ENCODE measurements at regions not wholly inside any gene's neighbourhood (a gene's known extent, or its start where the extent isn't known, plus 50 kb on each side); places are given as distances from the start of the nearest gene placed in this dataset.

GRCh38 chr13:77383097-77383496, 56.2 kb upstream of the MYCBP2 start:
- DNase-seq = no peak
- Mint-ChIP-seq H3K36me3 (ENCODE audit: low read depth) (no peaks in the 10 kb centered on the region), H3K27ac (no peak overlapping the region), H3K4me1 (no peaks in the 10 kb centered on the region), H3K9me3 (peaks cover 3% of the 10 kb centered on the region), H3K27me3 (peaks cover 32% of the 10 kb centered on the region), H3K4me3 (no peak overlapping the region)
- intact Hi-C loops (cut with micrococcal nuclease) = no loop called here

- Mint-ChIP-seq H3K36me3 (ENCODE audit: low read depth) (no peaks in the 10 kb centered on the region), H3K4me1 (no peaks in the 10 kb centered on the region), H3K4me3 (no peak overlapping the region), H3K9me3 (no peaks in the 10 kb centered on the region), H3K27me3 (peaks cover 26% of the 10 kb centered on the region), H3K27ac (no peak overlapping the region)
- DNase-seq = no peak
- intact Hi-C loops (cut with micrococcal nuclease) = no loop called here
Measured at GRCh38 chr13:77381059-77381458, 54.2 kb upstream of the MYCBP2 start.

GRCh38 chr13:77379508-77379907, 52.6 kb upstream of the MYCBP2 start:
- Mint-ChIP-seq H3K9me3 (no peaks in the 10 kb centered on the region), H3K36me3 (ENCODE audit: low read depth) (no peaks in the 10 kb centered on the region), H3K4me1 (no peaks in the 10 kb centered on the region), H3K4me3 (no peak overlapping the region), H3K27me3 (peaks cover 22% of the 10 kb centered on the region), H3K27ac (no peak overlapping the region)
- DNase-seq = no peak
- intact Hi-C loops (cut with micrococcal nuclease) = no loop called here

GRCh38 chr13:77378662-77379061, 51.8 kb upstream of the MYCBP2 start:
- H3K36me3 Mint-ChIP-seq (ENCODE audit: low read depth) = no peaks in the 10 kb centered on the region
- no peaks in the 10 kb centered on the region for H3K4me1 Mint-ChIP-seq
- peaks cover 15% of the 10 kb centered on the region for H3K27me3 Mint-ChIP-seq
- no peak for DNase-seq
- H3K9me3 Mint-ChIP-seq = no peaks in the 10 kb centered on the region
- intact Hi-C loops (cut with micrococcal nuclease) = no loop called here
- H3K27ac Mint-ChIP-seq = no peak overlapping the region
- no peak overlapping the region for H3K4me3 Mint-ChIP-seq

- H3K36me3 Mint-ChIP-seq (ENCODE audit: low read depth) = no peaks in the 10 kb centered on the region
Measured at GRCh38 chr13:77377016-77377415, 50.1 kb upstream of the MYCBP2 start.

More at GRCh38 chr13:77377016-77377415, 50.1 kb upstream of the MYCBP2 start:
- Mint-ChIP-seq H3K27ac (no peak overlapping the region), H3K4me1 (no peaks in the 10 kb centered on the region), H3K27me3 (peaks cover 11% of the 10 kb centered on the region), H3K9me3 (no peaks in the 10 kb centered on the region), H3K4me3 (no peak overlapping the region)
- DNase-seq = no peak
- intact Hi-C loops (cut with micrococcal nuclease) = no loop called here

All from activated CD4-positive, alpha-beta T cell treated with anti-CD3 and anti-CD28 coated beads, Interleukin-2, amount 10 ng/mL, durations not matched to agents 24 days and 14 days (primary cell).